ENCODE measurements at regions not wholly inside any gene's neighbourhood (a gene's known extent, or its start where the extent isn't known, plus 50 kb on each side); places are given as distances from the start of the nearest gene placed in this dataset.

GRCh38 chr14:89743828-89744227 is 210.7 kb downstream of the EFCAB11 start:
- WGBS, 2 experiments (ENCODE audit: insufficient coverage in 1 of 2, insufficient read length in 1 of 2), result 78 to 80% methylated on average over 4 to 6 of the region's 6 CpGs
- H3K9ac ChIP-seq (ENCODE audit: extremely low read depth, low read length, poor library complexity, severe bottlenecking), result no peak overlapping the region
- no peak overlapping the region for H3K27ac Mint-ChIP-seq
- H3K27me3 ChIP-seq (ENCODE audit: control insufficient read depth, insufficient read depth, low read length, poor library complexity, severe bottlenecking), result no peaks in the 10 kb centered on the region
- DNase-seq, result no peak
- TF ChIP-seq, protein P1, sequence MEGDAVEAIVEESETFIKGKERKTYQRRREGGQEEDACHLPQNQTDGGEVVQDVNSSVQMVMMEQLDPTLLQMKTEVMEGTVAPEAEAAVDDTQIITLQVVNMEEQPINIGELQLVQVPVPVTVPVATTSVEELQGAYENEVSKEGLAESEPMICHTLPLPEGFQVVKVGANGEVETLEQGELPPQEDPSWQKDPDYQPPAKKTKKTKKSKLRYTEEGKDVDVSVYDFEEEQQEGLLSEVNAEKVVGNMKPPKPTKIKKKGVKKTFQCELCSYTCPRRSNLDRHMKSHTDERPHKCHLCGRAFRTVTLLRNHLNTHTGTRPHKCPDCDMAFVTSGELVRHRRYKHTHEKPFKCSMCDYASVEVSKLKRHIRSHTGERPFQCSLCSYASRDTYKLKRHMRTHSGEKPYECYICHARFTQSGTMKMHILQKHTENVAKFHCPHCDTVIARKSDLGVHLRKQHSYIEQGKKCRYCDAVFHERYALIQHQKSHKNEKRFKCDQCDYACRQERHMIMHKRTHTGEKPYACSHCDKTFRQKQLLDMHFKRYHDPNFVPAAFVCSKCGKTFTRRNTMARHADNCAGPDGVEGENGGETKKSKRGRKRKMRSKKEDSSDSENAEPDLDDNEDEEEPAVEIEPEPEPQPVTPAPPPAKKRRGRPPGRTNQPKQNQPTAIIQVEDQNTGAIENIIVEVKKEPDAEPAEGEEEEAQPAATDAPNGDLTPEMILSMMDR (conservative IDR thresholded peaks at IDR 0.05), result no peak
- H3K9me3 Mint-ChIP-seq, result peaks cover 41% of the 10 kb centered on the region
- H3K9me3 ChIP-seq (ENCODE audit: control insufficient read depth, low read length), result peaks cover 26% of the 10 kb centered on the region
- H3K36me3 ChIP-seq (ENCODE audit: control insufficient read depth, insufficient read depth, low read length), result no peaks in the 10 kb centered on the region
- H3K36me3 Mint-ChIP-seq (ENCODE audit: low read depth), result peaks cover 8% of the 10 kb centered on the region
- no peak overlapping the region for H3K27ac ChIP-seq (ENCODE audit: low read depth, low read length)
- H3K4me3 ChIP-seq (ENCODE audit: low read length), result no peak overlapping the region
- H3K4me1 ChIP-seq (ENCODE audit: control insufficient read depth, insufficient read depth, low read length), result no peaks in the 10 kb centered on the region
- no peaks in the 10 kb centered on the region for H3K4me1 Mint-ChIP-seq
- no peak overlapping the region for H3K4me3 Mint-ChIP-seq
- no peaks in the 10 kb centered on the region for H3K27me3 Mint-ChIP-seq (ENCODE audit: insufficient read depth)

DNA sequence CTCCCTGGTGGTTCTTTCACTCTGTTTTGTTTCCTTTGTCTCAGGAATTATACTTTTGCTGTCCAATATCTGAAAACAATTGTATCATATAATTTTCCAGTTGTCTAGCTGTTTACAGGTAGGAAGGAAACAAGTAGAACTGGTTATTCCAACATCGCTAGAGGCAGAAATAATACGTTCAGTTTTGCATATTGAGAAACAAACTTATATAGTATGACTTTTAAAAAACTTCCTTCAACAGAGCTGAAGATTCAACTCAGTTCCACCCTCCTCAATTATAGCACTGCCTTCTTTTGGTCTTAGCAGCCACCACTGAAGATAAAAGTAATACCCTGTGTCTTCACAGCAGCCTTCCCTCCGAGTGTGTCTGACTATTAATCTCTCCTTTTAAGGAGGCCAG is 214.3 kb downstream of the EFCAB11 start:
- Mint-ChIP-seq H3K27ac (no peak overlapping the region), H3K4me1 (no peaks in the 10 kb centered on the region), H3K36me3 (ENCODE audit: low read depth) (peaks cover 8% of the 10 kb centered on the region), H3K9me3 (peaks cover 36% of the 10 kb centered on the region), H3K4me3 (no peak overlapping the region), H3K27me3 (ENCODE audit: insufficient read depth) (no peaks in the 10 kb centered on the region)
- peaks cover 20% of the 10 kb centered on the region for H3K9me3 ChIP-seq (ENCODE audit: control insufficient read depth, low read length)
- H3K36me3 ChIP-seq (ENCODE audit: control insufficient read depth, insufficient read depth, low read length), result no peaks in the 10 kb centered on the region
- H3K27ac ChIP-seq (ENCODE audit: low read depth, low read length), result no peak overlapping the region
- no peak for DNase-seq
- H3K4me1 ChIP-seq (ENCODE audit: control insufficient read depth, insufficient read depth, low read length), result no peaks in the 10 kb centered on the region
- H3K9ac ChIP-seq (ENCODE audit: extremely low read depth, low read length, poor library complexity, severe bottlenecking), result no peak overlapping the region
- H3K27me3 ChIP-seq (ENCODE audit: control insufficient read depth, insufficient read depth, low read length, poor library complexity, severe bottlenecking), result no peaks in the 10 kb centered on the region
- TF ChIP-seq, protein P1 (conservative IDR thresholded peaks at IDR 0.05), result no peak
- no peak overlapping the region for H3K4me3 ChIP-seq (ENCODE audit: low read length)
- WGBS, 2 experiments (ENCODE audit: insufficient coverage in 1 of 2, insufficient read length in 1 of 2), result 87 to 98% methylated on average over 3 of the region's 3 CpGs

- Mint-ChIP-seq H3K4me3 (no peak overlapping the region), H3K27me3 (ENCODE audit: insufficient read depth) (no peaks in the 10 kb centered on the region), H3K9me3 (peaks cover 19% of the 10 kb centered on the region), H3K36me3 (ENCODE audit: low read depth) (peaks cover 4% of the 10 kb centered on the region), H3K27ac (no peak overlapping the region), H3K4me1 (no peaks in the 10 kb centered on the region)
- Histone ChIP-seq H3K27ac (ENCODE audit: low read depth, low read length) (no peak overlapping the region), H3K9ac (ENCODE audit: extremely low read depth, low read length, poor library complexity, severe bottlenecking) (no peak overlapping the region), H3K36me3 (ENCODE audit: control insufficient read depth, insufficient read depth, low read length) (no peaks in the 10 kb centered on the region), H3K27me3 (ENCODE audit: control insufficient read depth, insufficient read depth, low read length, poor library complexity, severe bottlenecking) (no peaks in the 10 kb centered on the region), H3K4me1 (ENCODE audit: control insufficient read depth, insufficient read depth, low read length) (no peaks in the 10 kb centered on the region), H3K4me3 (ENCODE audit: low read length) (no peak overlapping the region), H3K9me3 (ENCODE audit: control insufficient read depth, low read length) (peaks cover 6% of the 10 kb centered on the region)
- 89 to 100% methylated on average over 3 to 4 of the region's 4 CpGs for WGBS, 2 experiments (ENCODE audit: insufficient coverage in 1 of 2, insufficient read length in 1 of 2)
- TF ChIP-seq, protein P1 (conservative IDR thresholded peaks at IDR 0.05), result no peak
- no peak for DNase-seq
Measured at GRCh38 chr14:89736881-89737280, 217.6 kb downstream of the EFCAB11 start.
